Neuronal stem cell (in vitro differentiated cells): ENCODE measurements at regions not wholly inside any gene's neighbourhood (a gene's known extent, or its start where the extent isn't known, plus 50 kb on each side); places are given as distances from the start of the nearest gene placed in this dataset.

Source experiments
- DNase-seq: peaks from one replicate; pipeline ENCODE4 v3.0.0-alpha.2; 2013; ENCODE audit warnings: low spot score
- H2AFZ ChIP-seq: one replicate; pipeline ENCODE4 v1.6.1; 2013; ENCODE audit warnings: mild to moderate bottlenecking, low read length, inconsistent platforms
- H2AK5ac ChIP-seq: 2 replicates; pipeline ENCODE4 v1.6.1; 2013; ENCODE audit warnings: low read depth, mild to moderate bottlenecking, inconsistent platforms, low read length, moderate library complexity, mixed read lengths
- H2BK120ac ChIP-seq: 2 replicates; pipeline ENCODE4 v1.6.1; 2013; ENCODE audit warnings: low read depth, mild to moderate bottlenecking, inconsistent platforms, low read length, moderate library complexity, mixed read lengths
- H2BK12ac ChIP-seq: one replicate; pipeline ENCODE4 v1.6.1; 2013; ENCODE audit warnings: low read length, inconsistent platforms
- H2BK15ac ChIP-seq: 2 replicates; pipeline ENCODE4 v1.6.1; 2013; ENCODE audit warnings: mild to moderate bottlenecking, low read length, inconsistent platforms, mixed read lengths
- H2BK5ac ChIP-seq: one replicate; pipeline ENCODE4 v1.6.1; 2013; ENCODE audit warnings: inconsistent platforms, mild to moderate bottlenecking, low read length, moderate library complexity
- H3K14ac ChIP-seq: one replicate; pipeline ENCODE4 v1.6.1; 2013; ENCODE audit warnings: low read length, inconsistent platforms
- H3K18ac ChIP-seq: 2 replicates; pipeline ENCODE4 v1.6.1; 2013; ENCODE audit warnings: low read length, inconsistent platforms
- H3K23ac ChIP-seq: 2 replicates; pipeline ENCODE4 v1.6.1; 2013; ENCODE audit warnings: low read depth, mild to moderate bottlenecking, mixed read lengths, low read length, inconsistent platforms; ENCODE audit not compliant: poor library complexity
- H3K27ac ChIP-seq: replicated peaks from 3 replicates; pipeline ENCODE4 v1.5.1; 2013; ENCODE audit warnings: low read length, inconsistent platforms
- H3K27me3 ChIP-seq, 3 experiments: 2 replicates each; pipeline ENCODE4 v1.6.1; 2013; ENCODE audit warnings: low read length in 3 of 3, mild to moderate bottlenecking in 2 of 3, inconsistent platforms in 1 of 3, low read depth in 1 of 3, mixed read lengths in 1 of 3, moderate library complexity in 1 of 3; ENCODE audit not compliant: control insufficient read depth in 3 of 3, insufficient read depth in 3 of 3
- H3K36me3 ChIP-seq, 2 donors: replicated peaks in 1 of 2; 2 replicates each; pipeline ENCODE4 v1.6.1; 2013; ENCODE audit warnings: low read length in 2 of 2; ENCODE audit not compliant: control insufficient read depth in 2 of 2, insufficient read depth in 2 of 2
- H3K4ac ChIP-seq: 2 replicates; pipeline ENCODE4 v1.6.1; 2013; ENCODE audit warnings: inconsistent platforms, mild to moderate bottlenecking, low read length, moderate library complexity
- H3K4me1 ChIP-seq, 2 donors: 1 replicate in 1 of 2; 2 replicates in 1 of 2; pipeline ENCODE4 v1.6.1; 2013; ENCODE audit warnings: low read length in 2 of 2, low read depth in 1 of 2; ENCODE audit not compliant: control insufficient read depth in 2 of 2, insufficient read depth in 1 of 2
- H3K4me2 ChIP-seq: one replicate; pipeline ENCODE4 v1.6.1; 2013; ENCODE audit warnings: mild to moderate bottlenecking, low read length, inconsistent platforms; ENCODE audit not compliant: insufficient read depth, poor library complexity, severe bottlenecking
- H3K4me3 ChIP-seq, 2 donors: 2 replicates each; pipeline ENCODE4 v1.5.1; 2013; ENCODE audit warnings: low read length in 2 of 2, mild to moderate bottlenecking in 2 of 2, inconsistent platforms in 1 of 2, moderate library complexity in 1 of 2
- H3K79me1 ChIP-seq: one replicate; pipeline ENCODE4 v1.6.1; 2013; ENCODE audit warnings: low read depth, mild to moderate bottlenecking, inconsistent platforms, low read length, moderate library complexity
- H3K9ac ChIP-seq: one replicate; pipeline ENCODE4 v1.6.1; 2013; ENCODE audit warnings: mild to moderate bottlenecking, low read depth, low read length, inconsistent platforms; ENCODE audit not compliant: poor library complexity
- H3K9me3 ChIP-seq, 2 donors: replicated peaks in 1 of 2; 2 replicates each; pipeline versions ENCODE3 to v1.6.1; 2013; ENCODE audit warnings: low read length in 2 of 2, mild to moderate bottlenecking in 2 of 2, inconsistent platforms in 1 of 2, low read depth in 1 of 2, mixed read lengths in 1 of 2, moderate library complexity in 1 of 2; ENCODE audit not compliant: control insufficient read depth in 2 of 2, insufficient read depth in 1 of 2
- H4K8ac ChIP-seq: one replicate; pipeline ENCODE4 v1.6.1; 2013; ENCODE audit warnings: low read depth, mild to moderate bottlenecking, inconsistent platforms, low read length, moderate library complexity
- H4K91ac ChIP-seq: one replicate; pipeline ENCODE4 v1.6.1; 2013; ENCODE audit warnings: low read length, low read depth, mild to moderate bottlenecking, inconsistent platforms; ENCODE audit not compliant: poor library complexity
- WGBS, 2 donors: extraction: QIAGEN DNeasy Blood & Tissue Kit; methylation state at CpG; one replicate each; pipeline ENCODE4 v1.1.7; 2013; ENCODE audit warnings: missing lambda C conversion rate in 2 of 2, mixed read lengths in 1 of 2; ENCODE audit not compliant: insufficient read length in 2 of 2, insufficient replicate concordance in 1 of 2; ENCODE audit errors: extremely low coverage in 2 of 2; 5-methylcytosine and 5-hydroxymethylcytosine counted together

GRCh38 chr14:31988244-31988643 is 88.9 kb upstream of the ARHGAP5 start:
- DNase-seq, result no peak
- Histone ChIP-seq H3K4ac (no peak overlapping the region), H2BK15ac (no peak overlapping the region), H3K9ac (no peak overlapping the region), H3K4me1 (peaks cover 3 to 6% of the 10 kb centered on the region in 2 donors), H2BK5ac (no peak overlapping the region), H3K79me1 (no peaks in the 10 kb centered on the region), H3K36me3 (no peaks in the 10 kb centered on the region), H3K14ac (no peak overlapping the region), H3K27ac (no peak overlapping the region), H3K27me3 (no peaks in the 10 kb centered on the region), H2AK5ac (no peak overlapping the region), H3K23ac (no peak overlapping the region), H2AFZ (no peak overlapping the region), H4K91ac (no peak overlapping the region), H3K9me3 (peaks cover 0 to 3% of the 10 kb centered on the region in 2 donors), H3K18ac (no peak overlapping the region), H2BK120ac (no peak overlapping the region), H3K4me2 (no peak overlapping the region), H4K8ac (no peak overlapping the region), H3K4me3 (no peak overlapping the region), H2BK12ac (no peak overlapping the region)
- WGBS, 2 donors, result no CpG with 5 or more reads among the region's 1 CpG

DNA sequence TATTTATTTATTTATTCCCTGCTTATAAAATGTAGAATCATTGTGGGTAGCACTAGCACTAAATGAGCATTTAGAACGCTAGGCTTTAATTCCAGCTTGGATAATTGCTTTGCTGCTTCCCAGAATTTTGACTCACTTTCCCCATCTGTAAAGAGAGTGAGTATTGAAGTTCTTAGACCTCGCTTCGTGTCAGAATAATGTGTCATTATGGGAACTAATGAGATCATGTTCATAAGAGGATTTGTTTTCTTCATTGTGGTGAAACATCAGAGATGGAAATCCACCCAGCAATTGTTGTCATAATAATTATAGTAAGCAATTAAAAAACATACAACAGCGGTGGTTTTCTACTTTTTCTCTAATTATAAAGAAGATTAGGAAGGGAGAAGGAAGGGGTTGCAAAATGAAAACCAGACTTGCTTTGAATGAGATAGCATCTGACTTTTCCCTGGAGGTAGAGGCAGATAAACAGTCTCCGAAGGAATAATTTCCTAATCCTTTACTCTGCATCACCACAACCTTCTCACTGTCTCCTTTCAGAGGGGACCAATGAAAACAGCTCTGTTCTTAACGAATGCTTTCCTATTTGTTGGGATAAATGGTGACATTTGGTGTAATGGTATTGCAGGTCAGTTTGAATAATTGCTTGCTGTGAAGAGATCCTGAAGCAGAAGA is 86.8 kb upstream of the ARHGAP5 start:
- Histone ChIP-seq H3K23ac (no peak overlapping the region), H2BK120ac (no peak overlapping the region), H4K91ac (no peak overlapping the region), H2BK5ac (no peak overlapping the region), H3K18ac (no peak overlapping the region), H3K9me3 (peaks cover 0 to 3% of the 10 kb centered on the region in 2 donors), H3K27ac (no peak overlapping the region), H3K4me3 (no peak overlapping the region), H3K27me3 (no peaks in the 10 kb centered on the region), H2AK5ac (no peak overlapping the region), H3K4me1 (peaks cover 3 to 7% of the 10 kb centered on the region in 2 donors), H2BK15ac (no peak overlapping the region), H3K36me3 (no peaks in the 10 kb centered on the region), H4K8ac (no peak overlapping the region), H2BK12ac (no peak overlapping the region), H2AFZ (no peak overlapping the region), H3K14ac (no peak overlapping the region), H3K4ac (no peak overlapping the region), H3K4me2 (no peak overlapping the region), H3K79me1 (no peaks in the 10 kb centered on the region), H3K9ac (no peak overlapping the region)
- no peak for DNase-seq
- no CpG with 5 or more reads among the region's 6 CpGs for WGBS, 2 donors

DNA sequence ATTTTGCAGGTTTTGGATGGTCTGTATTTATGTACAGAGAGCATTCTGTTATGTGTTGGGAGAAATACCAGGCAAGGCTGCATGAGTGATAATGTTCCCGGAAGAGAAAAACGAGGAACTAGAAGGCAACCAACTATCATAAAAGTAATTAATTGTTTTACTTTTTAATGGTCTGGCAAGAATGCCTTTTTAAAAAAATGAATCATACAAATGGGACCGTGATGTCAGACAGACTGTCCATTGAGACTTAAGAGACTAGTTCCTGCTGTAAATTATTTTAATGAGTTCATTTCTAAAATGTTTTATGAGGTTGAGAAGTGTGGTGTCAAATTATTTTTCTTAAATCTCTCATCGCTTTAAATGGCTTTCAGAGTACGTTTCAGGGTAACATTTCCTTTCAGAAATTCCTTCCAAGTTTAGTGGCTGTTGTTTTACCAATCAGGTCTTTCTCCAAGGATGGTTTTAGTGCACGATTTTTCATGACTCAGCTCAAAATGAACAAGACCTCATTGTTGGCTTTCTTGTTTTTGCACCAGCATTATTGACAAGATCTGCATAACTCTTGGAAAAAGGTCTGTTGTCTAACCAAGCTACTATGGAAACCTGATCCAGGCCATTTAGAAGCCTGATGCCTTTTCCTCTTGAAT is 86.1 kb upstream of the ARHGAP5 start:
- H2BK15ac ChIP-seq, result no peak overlapping the region
- no peak overlapping the region for H3K27ac ChIP-seq
- H3K4ac ChIP-seq, result no peak overlapping the region
- peaks cover 3 to 9% of the 10 kb centered on the region in 2 donors for H3K4me1 ChIP-seq
- no peak overlapping the region for H3K4me3 ChIP-seq
- DNase-seq, result no peak
- no peak overlapping the region for H2BK120ac ChIP-seq
- no peak overlapping the region for H2BK5ac ChIP-seq
- H2AFZ ChIP-seq, result no peak overlapping the region
- H4K8ac ChIP-seq, result no peak overlapping the region
- no peak overlapping the region for H3K18ac ChIP-seq
- no CpG with 5 or more reads among the region's 6 CpGs for WGBS, 2 donors
- H3K9me3 ChIP-seq, result peaks cover 0 to 3% of the 10 kb centered on the region in 2 donors
- no peaks in the 10 kb centered on the region for H3K27me3 ChIP-seq
- H3K14ac ChIP-seq, result no peak overlapping the region
- no peak overlapping the region for H2BK12ac ChIP-seq
- H3K79me1 ChIP-seq, result no peaks in the 10 kb centered on the region
- no peak overlapping the region for H3K4me2 ChIP-seq
- no peaks in the 10 kb centered on the region for H3K36me3 ChIP-seq
- H2AK5ac ChIP-seq, result no peak overlapping the region
- H4K91ac ChIP-seq, result no peak overlapping the region
- H3K23ac ChIP-seq, result no peak overlapping the region
- H3K9ac ChIP-seq, result no peak overlapping the region

- WGBS, 2 donors, result no CpG with 5 or more reads among the region's 1 CpG
- Histone ChIP-seq H2BK15ac (no peak overlapping the region), H4K8ac (no peak overlapping the region)
These were observed 85.1 kb upstream of the ARHGAP5 start for GRCh38 chr14:31992011-31992447.

More at GRCh38 chr14:31992011-31992447, 85.1 kb upstream of the ARHGAP5 start:
- Histone ChIP-seq H3K27me3 (no peaks in the 10 kb centered on the region), H3K4me3 (no peak overlapping the region), H3K23ac (no peak overlapping the region), H3K14ac (no peak overlapping the region), H2AFZ (no peak overlapping the region), H2BK12ac (no peak overlapping the region), H3K4me2 (no peak overlapping the region), H3K9ac (no peak overlapping the region), H3K4ac (no peak overlapping the region), H3K36me3 (no peaks in the 10 kb centered on the region), H3K18ac (no peak overlapping the region), H2AK5ac (no peak overlapping the region), H2BK120ac (no peak overlapping the region), H3K27ac (no peak overlapping the region), H4K91ac (no peak overlapping the region), H3K79me1 (no peaks in the 10 kb centered on the region), H2BK5ac (no peak overlapping the region), H3K9me3 (peaks cover 0 to 3% of the 10 kb centered on the region in 2 donors), H3K4me1 (peaks cover 3 to 9% of the 10 kb centered on the region in 2 donors)
- no peak for DNase-seq
